ENCODE measurements at regions not wholly inside any gene's neighbourhood (a gene's known extent, or its start where the extent isn't known, plus 50 kb on each side); places are given as distances from the start of the nearest gene placed in this dataset.

DNA sequence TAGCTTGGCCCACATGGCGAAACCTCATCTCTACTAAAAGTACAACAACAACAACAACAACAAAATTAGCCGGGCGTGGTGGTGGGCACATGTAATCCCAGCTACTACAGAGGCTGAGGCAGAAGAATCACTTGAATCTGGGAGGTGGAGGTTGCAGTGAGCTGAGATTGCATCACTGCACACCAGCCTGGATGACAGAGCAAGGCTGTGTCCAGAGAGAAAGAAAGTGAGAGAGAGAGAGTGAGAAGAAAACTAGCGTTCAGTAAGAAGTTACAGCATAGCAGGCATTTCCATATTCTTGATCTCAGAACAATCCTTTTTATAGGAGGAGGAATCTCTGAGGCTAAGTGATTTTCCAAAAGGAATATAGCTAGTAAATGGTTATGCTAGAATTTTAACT, 1076.1 kb downstream of the AGBL1 start:
- H3K27me3 Mint-ChIP-seq (ENCODE audit: low read depth, poor library complexity), result peaks cover 8% of the 10 kb centered on the region
- H3K27ac Mint-ChIP-seq, result no peak overlapping the region
- TF ChIP-seq, protein P1, sequence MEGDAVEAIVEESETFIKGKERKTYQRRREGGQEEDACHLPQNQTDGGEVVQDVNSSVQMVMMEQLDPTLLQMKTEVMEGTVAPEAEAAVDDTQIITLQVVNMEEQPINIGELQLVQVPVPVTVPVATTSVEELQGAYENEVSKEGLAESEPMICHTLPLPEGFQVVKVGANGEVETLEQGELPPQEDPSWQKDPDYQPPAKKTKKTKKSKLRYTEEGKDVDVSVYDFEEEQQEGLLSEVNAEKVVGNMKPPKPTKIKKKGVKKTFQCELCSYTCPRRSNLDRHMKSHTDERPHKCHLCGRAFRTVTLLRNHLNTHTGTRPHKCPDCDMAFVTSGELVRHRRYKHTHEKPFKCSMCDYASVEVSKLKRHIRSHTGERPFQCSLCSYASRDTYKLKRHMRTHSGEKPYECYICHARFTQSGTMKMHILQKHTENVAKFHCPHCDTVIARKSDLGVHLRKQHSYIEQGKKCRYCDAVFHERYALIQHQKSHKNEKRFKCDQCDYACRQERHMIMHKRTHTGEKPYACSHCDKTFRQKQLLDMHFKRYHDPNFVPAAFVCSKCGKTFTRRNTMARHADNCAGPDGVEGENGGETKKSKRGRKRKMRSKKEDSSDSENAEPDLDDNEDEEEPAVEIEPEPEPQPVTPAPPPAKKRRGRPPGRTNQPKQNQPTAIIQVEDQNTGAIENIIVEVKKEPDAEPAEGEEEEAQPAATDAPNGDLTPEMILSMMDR (IDR thresholded peaks at IDR 0.05), result no peak
- peaks cover 9% of the 10 kb centered on the region for H3K9me3 Mint-ChIP-seq
- H3K36me3 Mint-ChIP-seq (ENCODE audit: low read depth), result no peaks in the 10 kb centered on the region
- H3K4me3 Mint-ChIP-seq, result no peak overlapping the region
- DNase-seq, result no peak
- H3K4me1 Mint-ChIP-seq, result no peaks in the 10 kb centered on the region

DNA sequence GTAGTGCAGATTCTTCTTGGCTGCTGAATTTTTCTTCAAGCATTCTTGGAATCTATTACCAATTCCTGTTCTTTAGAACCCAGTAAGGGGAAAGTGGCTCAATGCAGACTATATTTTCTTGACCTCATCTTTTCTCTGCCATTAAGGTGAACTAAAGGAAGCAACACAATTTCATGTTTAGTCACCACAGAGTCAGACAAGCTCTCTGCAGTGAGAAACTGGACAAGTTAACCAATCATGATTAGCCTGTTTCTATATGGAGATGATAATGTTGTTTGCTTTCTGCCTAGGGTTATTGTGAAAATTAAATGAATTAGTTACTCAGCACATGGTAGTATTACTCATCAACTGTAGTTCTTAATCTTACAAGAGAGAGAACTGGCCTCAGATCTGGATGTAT, 1075.1 kb downstream of the AGBL1 start:
- H3K27me3 Mint-ChIP-seq (ENCODE audit: low read depth, poor library complexity), result peaks cover 8% of the 10 kb centered on the region
- peaks cover 9% of the 10 kb centered on the region for H3K9me3 Mint-ChIP-seq
- TF ChIP-seq, protein P1 (IDR thresholded peaks at IDR 0.05), result no peak
- no peaks in the 10 kb centered on the region for H3K36me3 Mint-ChIP-seq (ENCODE audit: low read depth)
- no peak overlapping the region for H3K4me3 Mint-ChIP-seq
- H3K27ac Mint-ChIP-seq, result no peak overlapping the region
- DNase-seq, result no peak
- no peaks in the 10 kb centered on the region for H3K4me1 Mint-ChIP-seq

DNA sequence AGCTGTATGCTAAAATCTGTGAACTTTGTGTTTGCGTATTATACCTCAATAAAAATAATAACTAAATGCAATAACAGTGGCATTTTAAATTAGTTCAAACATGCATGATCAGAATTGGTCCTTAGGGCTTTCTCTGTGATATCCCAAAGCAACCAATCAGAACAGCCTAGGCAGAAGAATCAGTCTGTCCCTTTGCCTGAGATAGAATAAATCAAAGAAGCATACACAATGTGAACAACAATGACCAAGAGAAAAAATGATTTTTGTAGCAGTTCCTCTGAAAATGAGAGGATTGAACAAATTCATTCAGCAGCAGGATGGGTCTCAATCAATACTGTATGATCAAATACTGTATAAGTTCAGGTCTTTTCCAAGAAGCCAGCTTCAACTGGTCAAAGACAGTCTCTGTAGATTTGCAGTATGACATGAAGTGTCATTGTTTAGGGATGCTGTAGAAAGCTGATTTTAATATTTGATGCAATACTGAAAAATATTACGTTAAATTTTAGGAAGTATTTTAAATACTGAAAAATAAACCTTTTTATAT, 1071.6 kb downstream of the AGBL1 start:
- Mint-ChIP-seq H3K36me3 (ENCODE audit: low read depth) (no peaks in the 10 kb centered on the region), H3K4me1 (no peaks in the 10 kb centered on the region), H3K27ac (no peak overlapping the region), H3K9me3 (peaks cover 9% of the 10 kb centered on the region), H3K4me3 (no peak overlapping the region), H3K27me3 (ENCODE audit: low read depth, poor library complexity) (peaks cover 2% of the 10 kb centered on the region)
- TF ChIP-seq, protein P1 (IDR thresholded peaks at IDR 0.05), result no peak
- no peak for DNase-seq

- TF ChIP-seq, protein P1 (IDR thresholded peaks at IDR 0.05), result no peak
- H3K27me3 Mint-ChIP-seq (ENCODE audit: low read depth, poor library complexity), result no peaks in the 10 kb centered on the region
- no peak overlapping the region for H3K4me3 Mint-ChIP-seq
- H3K27ac Mint-ChIP-seq, result peak overlapping the region; percentile 68
- DNase-seq, result no peak
- peaks cover 23% of the 10 kb centered on the region for H3K9me3 Mint-ChIP-seq
- H3K4me1 Mint-ChIP-seq, result peaks cover 13% of the 10 kb centered on the region
- H3K36me3 Mint-ChIP-seq (ENCODE audit: low read depth), result no peaks in the 10 kb centered on the region
These were observed 1066.0 kb downstream of the AGBL1 start for GRCh38 chr15:87145696-87146095.

- peaks cover 31% of the 10 kb centered on the region for H3K9me3 Mint-ChIP-seq
- H3K27me3 Mint-ChIP-seq (ENCODE audit: low read depth, poor library complexity), result no peaks in the 10 kb centered on the region
- H3K4me3 Mint-ChIP-seq, result no peak overlapping the region
- TF ChIP-seq, protein P1 (IDR thresholded peaks at IDR 0.05), result no peak
- H3K27ac Mint-ChIP-seq, result no peak overlapping the region
- H3K4me1 Mint-ChIP-seq, result peaks cover 13% of the 10 kb centered on the region
- H3K36me3 Mint-ChIP-seq (ENCODE audit: low read depth), result no peaks in the 10 kb centered on the region
- DNase-seq, result no peak
These were observed 1065.1 kb downstream of the AGBL1 start for GRCh38 chr15:87144775-87145174.

DNA sequence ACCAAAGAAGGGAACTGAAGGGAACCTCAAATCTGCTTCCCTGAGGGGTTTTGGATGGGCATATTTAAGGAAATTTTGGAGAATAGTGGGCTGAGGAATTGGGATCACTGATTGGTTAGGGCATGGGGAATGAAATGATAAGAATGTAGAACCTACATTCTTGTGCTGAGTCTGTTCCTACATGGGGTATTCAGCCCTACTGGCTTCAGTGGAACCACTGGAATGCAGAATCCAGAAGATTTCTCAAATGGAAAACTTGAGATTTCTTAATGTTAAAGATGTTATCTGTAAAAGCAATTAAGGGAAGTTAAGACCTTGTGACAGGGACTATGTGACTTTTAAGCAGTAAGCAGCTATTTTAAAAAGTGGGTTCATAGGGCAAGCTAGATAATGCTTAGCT, 1062.4 kb downstream of the AGBL1 start:
- DNase-seq, result no peak
- Mint-ChIP-seq H3K4me1 (peaks cover 13% of the 10 kb centered on the region), H3K4me3 (no peak overlapping the region), H3K36me3 (ENCODE audit: low read depth) (no peaks in the 10 kb centered on the region), H3K9me3 (peaks cover 34% of the 10 kb centered on the region), H3K27ac (no peak overlapping the region), H3K27me3 (ENCODE audit: low read depth, poor library complexity) (no peaks in the 10 kb centered on the region)
- TF ChIP-seq, protein P1 (IDR thresholded peaks at IDR 0.05), result no peak

Measured in nephron progenitor cell (in vitro differentiated cells).